GM21390 (cell line): ENCODE measurements at regions not wholly inside any gene's neighbourhood (a gene's known extent, or its start where the extent isn't known, plus 50 kb on each side); places are given as distances from the start of the nearest gene placed in this dataset.
A peak's percentile ranks its signal among the peaks of the same experiment; 100 is the strongest.
"Not testable (repeated sequence)": the region's sequence is repeated elsewhere in the genome, so short reads cannot be mapped to it uniquely, and the experiment has no call there.

Source experiments
- ATAC-seq: cut with Tn5 transposase; IDR thresholded peaks from one replicate; pipeline ENCODE4 v1.9.1; 2021; ENCODE audit not compliant: unreplicated experiment

DNA sequence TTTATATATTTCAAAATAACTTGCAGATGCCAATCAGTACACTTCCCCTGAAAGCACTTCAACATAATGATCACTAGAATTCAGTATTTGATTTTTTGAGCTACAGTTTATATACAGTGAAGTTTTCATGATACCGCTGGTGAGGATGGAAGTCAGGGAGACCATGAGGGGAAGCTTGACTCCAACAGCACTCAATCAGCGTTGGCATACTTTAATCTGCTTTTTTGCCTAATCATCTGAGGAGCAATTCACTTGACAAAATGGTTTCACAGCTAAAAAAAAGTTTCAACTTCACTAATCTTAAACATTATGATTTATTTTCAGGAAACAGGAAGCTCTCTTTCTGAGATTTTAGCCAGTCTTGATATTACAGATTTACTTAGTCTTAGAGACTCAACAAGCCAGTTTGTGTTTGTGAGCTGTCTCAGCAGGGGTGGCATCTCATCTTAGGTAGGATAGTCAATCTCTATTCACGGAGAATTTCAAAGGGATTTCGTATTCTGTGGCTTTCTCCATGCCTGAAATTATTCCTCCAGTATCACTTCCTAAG lies 111.4 kb upstream of the ARRDC3 start:
- ATAC-seq = no peak

GRCh38 chr5:91493086-91493485 lies 110.0 kb upstream of the ARRDC3 start:
- ATAC-seq = no peak

- ATAC-seq = no peak
Measured at GRCh38 chr5:91491229-91491628, 108.1 kb upstream of the ARRDC3 start.

- no peak for ATAC-seq
Measured at GRCh38 chr5:91490316-91490715, 107.2 kb upstream of the ARRDC3 start.

GRCh38 chr5:91487420-91487819 lies 104.3 kb upstream of the ARRDC3 start:
- ATAC-seq = no peak

GRCh38 chr5:91486638-91487037 lies 103.5 kb upstream of the ARRDC3 start:
- no peak for ATAC-seq

DNA sequence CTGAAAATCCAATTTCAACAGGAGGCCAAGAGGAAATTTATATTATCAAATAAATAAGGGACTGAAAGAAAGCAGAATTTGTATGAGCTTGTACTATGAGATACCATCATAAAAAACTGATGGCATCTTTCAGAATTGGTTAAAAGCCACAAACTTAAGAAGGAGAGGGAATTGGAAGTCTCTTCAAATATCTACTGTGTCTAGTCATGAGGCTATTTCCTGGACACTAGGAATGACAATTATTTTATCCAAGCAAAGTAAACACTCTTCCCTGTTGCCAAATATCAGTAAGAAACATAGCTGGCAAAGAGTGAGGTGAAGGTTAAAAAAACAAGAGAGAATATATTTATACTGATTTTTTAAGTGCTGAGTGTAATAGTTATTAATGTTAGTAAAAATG lies 101.5 kb upstream of the ARRDC3 start:
- no peak for ATAC-seq

- ATAC-seq = not testable (repeated sequence)
Measured at GRCh38 chr5:91479376-91479775, 96.3 kb upstream of the ARRDC3 start.

- ATAC-seq = no peak
Measured at GRCh38 chr5:91478096-91478495, 95.0 kb upstream of the ARRDC3 start.

- no peak for ATAC-seq
Measured at GRCh38 chr5:91477408-91477807, 94.3 kb upstream of the ARRDC3 start.

- ATAC-seq = no peak
Measured at GRCh38 chr5:91474201-91474600, 91.1 kb upstream of the ARRDC3 start.

- no peak for ATAC-seq
Measured at GRCh38 chr5:91472631-91473030, 89.5 kb upstream of the ARRDC3 start.

GRCh38 chr5:91469517-91470165 lies 86.5 kb upstream of the ARRDC3 start:
- ATAC-seq = peak; percentile 49

- no peak for ATAC-seq
Measured at GRCh38 chr5:91468651-91469422, 85.7 kb upstream of the ARRDC3 start.

DNA sequence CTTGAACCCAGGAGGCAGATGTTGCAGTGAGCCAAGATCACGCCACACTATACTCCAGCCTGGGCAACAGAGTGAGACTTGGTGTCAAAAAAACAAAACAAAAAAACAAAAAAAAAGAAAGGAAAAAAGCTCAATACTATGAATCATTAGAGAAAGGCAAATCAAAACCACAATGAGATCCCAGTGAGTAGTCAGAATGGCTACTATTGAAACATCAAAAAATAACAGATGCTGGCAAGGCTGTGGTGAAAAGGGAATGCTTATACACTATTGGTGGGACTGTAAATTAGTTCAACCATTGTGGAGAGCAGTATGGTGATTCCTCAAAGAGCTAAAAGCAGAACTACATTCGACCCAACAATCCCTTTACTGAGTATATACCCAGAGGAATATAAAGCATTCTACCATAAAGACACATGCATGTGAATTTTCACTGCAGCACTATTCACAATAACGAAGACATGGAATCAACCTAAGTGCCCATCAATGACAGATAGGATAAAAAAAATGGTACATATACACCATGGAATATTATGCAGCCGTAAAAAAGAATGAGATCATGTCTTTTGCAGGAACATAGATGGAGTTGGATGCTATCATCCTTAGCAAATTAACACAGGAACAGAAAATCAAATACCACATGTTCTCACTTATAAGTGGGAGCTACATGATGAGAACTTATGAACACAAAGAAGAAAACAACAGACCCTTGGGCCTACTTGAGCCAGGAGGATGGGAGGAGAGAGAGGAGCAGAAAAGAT lies 81.9 kb upstream of the ARRDC3 start:
- no peak for ATAC-seq

DNA sequence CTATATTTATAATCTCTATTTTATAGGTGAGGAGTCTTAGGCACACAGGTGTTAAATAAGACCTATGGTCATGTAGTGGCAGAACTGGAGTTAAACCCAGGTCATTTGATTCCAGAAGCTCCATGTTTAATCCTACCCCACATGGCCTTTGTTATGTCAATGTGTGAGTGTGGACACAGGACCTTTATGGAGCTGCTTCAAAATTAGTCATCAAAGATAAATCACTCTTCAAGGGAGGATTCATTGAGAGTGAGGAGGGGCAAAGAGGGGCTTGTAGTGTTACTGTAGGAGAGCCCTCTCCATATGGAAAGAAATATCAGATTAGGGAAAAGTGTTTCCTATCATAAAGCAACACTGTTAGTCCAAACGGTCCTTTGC lies 74.6 kb upstream of the ARRDC3 start:
- ATAC-seq = no peak

GRCh38 chr5:91456928-91457680 lies 74.0 kb upstream of the ARRDC3 start:
- ATAC-seq = no peak

GRCh38 chr5:91449083-91449482 lies 66.0 kb upstream of the ARRDC3 start:
- no peak for ATAC-seq

- ATAC-seq = not testable (repeated sequence)
Measured at GRCh38 chr5:91448079-91448478, 65.0 kb upstream of the ARRDC3 start.

GRCh38 chr5:91446880-91447279 lies 63.8 kb upstream of the ARRDC3 start:
- ATAC-seq = not testable (repeated sequence)
